GM21526 (cell line): ENCODE measurements at regions not wholly inside any gene's neighbourhood (a gene's known extent, or its start where the extent isn't known, plus 50 kb on each side); places are given as distances from the start of the nearest gene placed in this dataset.

Source experiments
- ATAC-seq: cut with Tn5 transposase; IDR thresholded peaks from one replicate; pipeline ENCODE4 v1.9.1; 2021; ENCODE audit warnings: moderate library complexity; ENCODE audit not compliant: unreplicated experiment, low FRiP score

DNA sequence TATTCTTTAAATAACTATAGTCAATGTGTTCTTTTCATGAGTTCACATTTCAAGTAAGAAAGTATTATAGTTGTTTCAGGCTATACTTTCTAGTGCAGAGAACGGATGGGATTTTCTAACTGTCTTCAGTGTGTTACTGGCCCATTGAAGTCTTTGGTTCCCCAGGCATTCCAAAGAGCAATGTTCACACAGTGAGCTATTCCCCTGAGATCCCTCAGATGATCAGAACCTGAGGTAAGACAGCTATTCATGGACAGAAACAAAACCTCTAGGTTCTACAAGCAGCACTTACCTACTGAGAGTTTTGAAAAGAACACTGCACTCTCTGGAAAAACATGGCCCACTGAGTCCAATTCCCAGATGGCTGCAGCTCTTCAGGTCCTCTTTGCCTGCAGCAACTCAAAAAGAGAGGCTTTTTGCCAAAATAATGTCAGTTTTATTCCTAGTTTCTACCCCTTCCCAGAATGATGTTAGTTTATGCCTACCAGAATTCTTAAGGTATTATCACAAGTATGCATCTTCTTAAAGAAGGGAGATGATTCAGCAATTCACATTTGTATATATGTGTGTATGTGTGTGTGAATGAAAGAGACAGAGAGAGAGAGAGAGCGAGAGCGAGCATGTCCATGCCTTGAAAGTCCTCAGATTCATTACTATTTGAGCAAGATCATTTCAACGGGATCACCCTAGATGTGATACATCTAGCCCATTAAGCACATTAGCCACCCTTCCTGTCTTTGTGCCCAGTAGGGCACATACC is 146.1 kb downstream of the PDHA2 start:
- no peak for ATAC-seq

DNA sequence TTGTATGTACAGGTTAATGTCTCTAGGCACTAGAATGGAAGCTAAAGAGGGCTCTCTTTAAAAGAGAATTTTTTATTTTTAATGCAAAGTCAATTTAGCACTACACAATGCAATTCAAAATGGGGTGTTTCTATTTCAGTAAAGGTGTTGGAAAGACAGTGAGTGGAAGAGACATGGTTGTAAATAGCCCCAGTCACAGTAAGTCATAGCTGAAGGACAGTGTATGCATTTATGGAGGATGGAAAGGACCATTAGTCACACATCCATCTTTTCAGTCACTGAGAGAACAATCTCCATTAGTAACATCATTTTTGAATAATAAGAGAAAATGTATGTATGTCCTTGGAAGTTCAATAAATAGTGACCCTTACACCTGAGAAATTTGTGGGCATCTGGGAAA is 148.0 kb downstream of the PDHA2 start:
- ATAC-seq = no peak

- no peak for ATAC-seq
Observed at GRCh38 chr4:95998311-95998710, 158.4 kb downstream of the PDHA2 start.

DNA sequence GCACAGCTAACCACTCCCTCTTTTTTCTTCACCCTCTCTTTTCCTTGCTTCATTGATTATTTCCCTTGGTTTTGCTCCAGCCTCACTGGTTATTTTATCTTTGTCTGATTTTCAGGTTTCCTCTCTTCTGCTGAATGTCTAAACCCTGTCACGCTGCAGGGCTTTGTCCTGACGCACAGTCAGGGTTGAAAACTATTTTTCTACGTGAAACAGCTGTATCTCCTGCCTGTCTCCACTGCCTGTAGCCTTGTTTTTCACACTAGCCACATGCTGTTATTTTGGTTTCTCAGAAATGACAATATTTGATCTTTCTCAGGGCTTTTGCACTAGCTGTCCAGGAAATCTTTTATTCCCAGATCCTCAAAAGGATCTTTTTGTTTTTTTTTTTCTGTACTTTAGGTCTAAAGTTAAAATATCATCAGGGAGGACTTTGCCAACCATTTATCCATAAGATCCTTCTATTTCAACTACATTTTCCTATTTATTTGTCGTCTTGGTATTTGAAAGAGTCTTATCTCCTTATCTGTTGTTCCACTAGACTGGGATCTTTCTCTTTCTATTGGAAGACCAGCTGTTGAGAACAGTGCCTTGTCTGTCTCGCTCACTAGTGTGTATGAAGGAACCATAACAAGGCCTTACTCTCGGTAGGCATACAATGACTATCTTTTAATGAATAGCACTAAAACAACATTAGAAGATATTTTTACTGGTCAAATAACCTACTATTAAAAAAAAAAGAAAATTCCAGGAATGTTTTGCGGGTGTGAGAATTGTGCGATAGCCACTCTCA is 164.3 kb downstream of the PDHA2 start:
- ATAC-seq = no peak

- no peak for ATAC-seq
Observed at GRCh38 chr4:96009427-96010119, 169.7 kb downstream of the PDHA2 start.

- no peak for ATAC-seq
Observed at GRCh38 chr4:96012687-96013086, 172.8 kb downstream of the PDHA2 start.

DNA sequence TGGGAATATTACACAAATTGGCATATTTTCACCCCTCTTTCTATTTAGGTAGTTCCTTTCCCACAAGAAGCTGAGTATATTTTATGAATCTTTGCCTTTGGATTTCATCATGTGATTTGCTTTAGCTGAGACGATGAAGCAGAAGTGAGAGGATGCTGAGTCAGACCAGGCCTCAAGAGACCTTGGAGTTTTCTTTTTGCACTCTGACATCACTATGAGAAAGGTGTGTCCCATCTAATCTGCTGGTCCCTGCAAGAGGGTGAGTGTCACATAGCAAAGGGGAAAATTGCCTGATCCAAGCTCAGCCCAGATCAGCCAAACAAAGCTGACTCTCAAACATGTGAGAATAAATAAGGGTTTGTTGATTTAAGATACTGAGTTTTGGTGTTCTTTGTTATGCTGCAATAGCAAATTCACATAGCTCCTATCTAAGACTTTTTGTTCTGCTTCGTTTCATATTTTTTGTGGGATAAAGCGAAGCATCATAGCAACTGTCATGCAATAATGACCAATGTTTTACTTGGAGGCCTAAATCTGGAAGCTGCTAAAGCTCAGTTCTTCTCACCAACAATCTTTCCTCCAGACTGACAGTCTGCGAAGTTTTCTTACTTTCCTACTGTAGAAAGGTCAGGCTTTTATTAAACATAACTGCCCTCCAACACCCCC is 176.9 kb downstream of the PDHA2 start:
- ATAC-seq = no peak

- ATAC-seq = no peak
Observed at GRCh38 chr4:96025011-96025410, 185.1 kb downstream of the PDHA2 start.

DNA sequence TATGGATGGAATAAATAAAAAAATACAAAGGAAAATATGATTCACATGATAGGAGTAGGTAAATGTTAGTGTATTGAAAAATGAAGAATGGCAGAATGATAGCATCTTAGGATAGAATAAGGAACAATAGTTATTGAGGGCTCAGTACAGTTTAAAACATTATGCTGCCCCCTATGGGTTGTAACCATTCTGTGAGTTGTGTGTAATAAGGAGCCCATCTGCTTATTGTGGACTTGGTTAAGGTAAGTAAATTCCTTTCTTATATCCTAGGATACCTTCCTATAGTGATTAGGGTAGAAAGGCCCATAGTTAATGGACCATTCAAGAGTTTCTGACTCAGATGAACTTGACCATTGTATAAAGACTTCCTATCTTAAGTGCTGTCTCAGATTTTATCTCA is 195.8 kb downstream of the PDHA2 start:
- ATAC-seq = no peak

DNA sequence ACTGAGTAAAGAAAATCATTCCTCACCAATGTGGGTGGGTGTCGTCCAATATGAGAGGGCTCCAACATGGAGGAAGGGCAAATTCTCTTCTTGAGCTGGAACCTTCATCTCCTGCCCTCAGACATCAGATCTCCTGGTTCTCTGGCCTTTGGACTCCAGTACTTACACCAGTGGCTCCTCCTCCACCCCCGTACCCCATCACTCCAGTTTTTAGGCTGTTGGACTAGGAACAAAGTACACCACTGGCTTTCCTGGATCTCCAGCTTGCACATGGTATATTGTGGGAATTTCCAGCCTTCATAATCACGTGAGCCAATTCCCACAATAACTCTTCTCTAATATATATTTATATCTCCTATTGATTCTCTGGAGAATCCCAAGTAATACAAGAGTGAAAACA is 196.9 kb downstream of the PDHA2 start:
- ATAC-seq = no peak

GRCh38 chr4:96037705-96038104 is 197.8 kb downstream of the PDHA2 start:
- ATAC-seq = no peak

DNA sequence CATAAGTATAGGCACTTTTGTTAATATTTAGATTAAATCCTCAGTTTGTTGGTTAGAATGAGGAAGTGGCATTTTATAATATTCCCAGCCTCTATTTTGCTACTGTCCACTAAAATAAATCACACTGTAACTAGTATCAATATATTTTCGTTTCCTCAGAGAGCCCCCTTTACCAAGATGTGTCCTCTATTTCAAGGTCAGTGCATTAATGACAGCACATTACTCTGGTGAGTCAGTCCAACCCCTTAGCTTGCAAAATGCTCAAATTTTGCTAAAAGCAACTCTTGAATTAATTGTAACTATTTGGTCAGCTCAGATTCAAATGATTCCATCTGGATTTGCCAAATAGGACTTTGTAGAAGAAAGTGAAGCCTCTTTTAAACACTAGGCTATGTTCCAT is 199.3 kb downstream of the PDHA2 start:
- ATAC-seq = no peak

DNA sequence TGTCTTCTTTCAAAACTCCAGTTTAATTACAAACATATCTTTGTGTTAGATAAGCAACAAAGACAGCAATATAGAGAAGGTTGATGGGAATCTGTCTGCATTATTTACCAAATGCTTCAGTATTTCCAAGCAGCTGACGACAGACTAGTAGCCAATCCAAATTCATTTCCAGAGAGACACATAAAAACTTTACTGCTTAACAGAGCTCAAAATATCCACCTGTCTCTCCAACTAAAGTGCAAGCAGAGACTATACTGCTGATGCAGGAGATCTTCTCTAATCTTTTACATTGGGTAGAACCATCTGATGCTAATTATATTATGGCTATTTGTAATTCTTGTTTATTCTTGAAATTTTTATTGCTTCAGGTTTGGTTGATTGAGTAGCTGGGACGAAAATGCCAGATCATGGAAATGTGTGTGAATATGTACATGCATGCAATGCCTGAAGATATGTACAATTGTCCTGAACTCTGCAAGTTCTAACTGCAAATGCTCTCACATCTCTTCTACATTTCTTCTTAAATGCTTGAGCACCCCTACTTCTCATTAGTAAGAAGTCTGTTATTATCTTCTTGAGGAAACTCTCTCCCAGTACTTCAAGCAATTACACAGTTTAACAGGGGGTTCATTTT is 200.0 kb downstream of the PDHA2 start:
- ATAC-seq = no peak

GRCh38 chr4:96044971-96045370 is 205.1 kb downstream of the PDHA2 start:
- no peak for ATAC-seq

DNA sequence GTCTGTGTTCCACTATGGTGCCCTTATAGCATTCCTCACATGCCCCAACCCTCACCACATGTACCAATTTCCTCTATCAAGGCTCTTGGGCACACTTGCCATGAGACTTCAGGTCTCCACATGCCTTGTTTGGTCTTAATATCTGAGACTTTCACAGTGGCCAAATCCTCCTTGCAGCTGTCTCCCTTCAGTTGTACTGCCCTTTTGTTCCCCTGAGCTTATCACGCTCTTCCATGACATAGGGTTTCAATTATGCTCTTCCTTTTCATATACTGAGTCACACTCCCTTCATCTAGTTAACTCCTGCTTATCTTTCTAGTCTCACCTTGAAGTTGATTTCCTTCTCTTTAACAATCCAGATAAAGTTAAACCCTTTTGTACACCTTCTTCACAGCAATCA is 212.9 kb downstream of the PDHA2 start:
- ATAC-seq = no peak

- ATAC-seq = no peak
Observed at GRCh38 chr4:96056346-96056934, 216.5 kb downstream of the PDHA2 start.

GRCh38 chr4:96063639-96064038 is 223.7 kb downstream of the PDHA2 start:
- ATAC-seq = no peak

DNA sequence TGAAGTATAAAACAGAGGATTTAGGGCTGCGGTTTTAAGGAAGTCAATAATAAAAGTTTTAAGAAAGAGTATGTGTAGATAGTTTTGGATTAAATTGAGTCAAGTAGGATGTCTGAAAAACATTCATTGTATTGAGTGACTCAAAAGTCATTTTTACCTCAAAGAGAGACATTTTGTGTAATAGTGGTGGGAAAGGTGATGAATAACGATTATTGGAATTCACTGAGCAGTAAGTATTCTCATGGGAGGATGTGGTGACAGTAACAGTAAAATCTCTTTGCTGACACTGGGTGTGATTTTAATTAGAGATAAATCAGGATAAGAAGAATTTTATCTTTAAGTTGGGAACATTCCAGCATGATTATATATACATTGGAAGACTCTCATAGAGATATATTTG is 233.6 kb downstream of the PDHA2 start:
- ATAC-seq = no peak

- no peak for ATAC-seq
Observed at GRCh38 chr4:96092151-96092705, 252.3 kb downstream of the PDHA2 start.

DNA sequence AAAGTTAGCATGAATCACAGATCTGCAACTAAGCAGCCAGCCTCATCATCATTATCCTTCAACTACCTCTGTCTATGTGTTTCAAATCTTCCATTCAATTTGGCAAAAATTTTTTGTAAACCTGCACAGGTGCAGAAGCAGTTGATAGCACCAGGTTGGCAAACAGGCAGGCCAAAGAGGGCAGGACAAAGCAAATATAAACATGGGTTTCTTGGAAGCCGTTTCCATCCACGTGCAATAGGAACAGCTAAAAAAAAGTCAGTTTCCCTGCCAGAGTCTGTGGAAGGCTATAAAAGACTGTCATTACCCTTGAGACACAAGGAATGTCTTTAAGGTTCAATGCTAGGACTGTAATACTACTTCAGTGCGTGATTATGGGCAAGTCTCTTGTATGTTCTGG is 253.2 kb downstream of the PDHA2 start:
- ATAC-seq = no peak
